HG03575 (cell line): ENCODE measurements at regions not wholly inside any gene's neighbourhood (a gene's known extent, or its start where the extent isn't known, plus 50 kb on each side); places are given as distances from the start of the nearest gene placed in this dataset.

Experiments used
- ATAC-seq: cut with Tn5 transposase; IDR thresholded peaks from one replicate; pipeline ENCODE4 v1.9.1; 2021; ENCODE audit not compliant: unreplicated experiment, insufficient number of reproducible peaks, low FRiP score; ENCODE audit errors: extremely low read depth

DNA sequence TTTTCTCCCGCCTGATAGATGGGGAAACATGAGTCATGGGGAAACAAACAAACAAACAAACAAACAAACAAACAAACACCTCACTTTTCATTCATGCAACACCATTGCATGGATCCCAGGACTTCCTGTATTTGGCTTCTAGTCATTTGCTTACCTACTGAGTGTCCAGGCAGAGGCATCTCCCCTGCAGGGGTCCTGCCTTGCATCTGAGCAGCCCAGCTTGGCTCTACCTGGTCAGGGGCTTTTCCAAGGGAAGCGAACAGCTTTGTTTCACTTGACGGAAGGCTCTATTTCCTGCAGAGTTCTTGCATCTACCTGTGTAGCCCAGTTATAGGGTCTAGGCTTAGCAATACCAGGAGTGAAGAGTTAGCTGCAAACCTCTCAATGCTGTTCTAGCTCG lies 374.2 kb downstream of the GATA3 start:
- no peak for ATAC-seq

DNA sequence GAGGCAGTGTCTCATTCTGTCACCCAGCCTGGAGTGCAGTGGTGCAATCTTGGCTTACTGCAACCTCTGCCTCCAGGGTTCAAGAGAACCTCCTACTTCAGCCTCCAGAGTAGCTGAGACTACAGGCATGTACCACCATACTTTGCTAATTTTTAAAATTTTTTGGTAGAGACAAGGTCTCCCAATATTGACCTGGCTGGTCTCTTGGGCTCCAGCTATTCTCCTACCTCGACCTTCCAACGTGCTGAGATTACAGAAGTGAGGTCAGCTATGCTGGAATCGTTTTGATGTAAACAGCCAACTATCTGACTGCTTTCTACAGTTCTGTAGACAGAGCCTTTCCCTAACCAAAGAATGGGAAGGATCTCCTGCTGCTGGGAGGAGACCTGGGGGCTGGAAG lies 375.8 kb downstream of the GATA3 start:
- no peak for ATAC-seq

DNA sequence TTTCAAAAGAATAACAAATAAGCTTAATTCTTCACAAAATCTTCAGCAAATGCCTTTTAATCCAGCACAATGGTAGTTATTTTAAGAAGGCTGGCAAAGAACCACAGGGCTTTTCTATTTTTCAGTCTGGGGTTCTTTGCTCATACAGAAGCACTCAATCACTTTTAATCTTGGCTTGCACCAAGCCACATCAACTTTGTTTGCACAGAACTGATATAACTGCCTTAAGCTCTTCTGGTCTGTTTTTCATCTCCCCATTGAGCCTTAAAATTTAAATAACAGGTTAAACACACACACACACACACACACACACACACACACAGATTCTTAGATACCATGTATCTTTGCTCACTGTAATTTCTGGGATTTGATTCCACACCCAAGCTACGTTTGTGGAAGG lies 377.0 kb downstream of the GATA3 start:
- no peak for ATAC-seq

DNA sequence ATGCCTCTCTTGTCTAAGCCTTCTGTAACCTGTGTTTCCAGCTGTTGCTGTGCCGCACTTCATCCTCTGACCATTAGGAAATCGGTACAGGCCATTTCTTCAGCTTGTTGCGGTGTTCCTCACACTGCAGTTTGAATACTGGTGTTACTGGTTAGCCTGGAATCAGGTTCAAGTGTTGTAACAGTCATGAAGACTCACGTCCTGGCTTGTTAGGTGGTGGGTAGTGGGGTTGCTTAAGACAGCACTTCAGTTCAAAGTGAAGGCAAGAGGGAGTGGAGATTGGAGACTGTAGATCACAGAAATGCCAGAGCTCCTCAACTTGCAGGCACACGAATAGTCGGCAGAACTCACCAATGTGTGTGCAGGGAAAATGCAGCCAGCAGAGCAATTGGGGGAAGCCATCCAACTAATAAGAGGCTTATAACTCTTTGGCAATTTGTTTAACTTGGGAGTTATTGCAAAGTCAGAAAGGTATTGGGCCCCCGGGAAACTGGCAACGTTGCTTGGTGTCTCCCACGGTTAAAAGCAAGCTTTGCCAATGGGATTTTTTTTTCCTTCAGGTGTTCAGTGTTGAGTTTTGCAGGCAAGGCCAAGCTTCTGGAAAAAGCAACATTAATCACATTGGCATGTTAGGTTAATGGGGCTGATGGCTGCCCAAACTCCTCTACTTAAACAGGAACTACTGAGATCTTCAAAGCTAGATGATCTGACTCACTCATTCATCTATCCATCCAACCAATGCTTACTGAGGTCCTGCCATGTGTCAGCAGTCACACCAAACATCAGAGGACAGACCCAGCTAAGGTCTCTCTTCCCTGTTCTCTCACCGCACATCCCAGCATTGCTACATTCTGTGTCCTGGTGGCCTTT lies 380.9 kb downstream of the GATA3 start:
- no peak for ATAC-seq

DNA sequence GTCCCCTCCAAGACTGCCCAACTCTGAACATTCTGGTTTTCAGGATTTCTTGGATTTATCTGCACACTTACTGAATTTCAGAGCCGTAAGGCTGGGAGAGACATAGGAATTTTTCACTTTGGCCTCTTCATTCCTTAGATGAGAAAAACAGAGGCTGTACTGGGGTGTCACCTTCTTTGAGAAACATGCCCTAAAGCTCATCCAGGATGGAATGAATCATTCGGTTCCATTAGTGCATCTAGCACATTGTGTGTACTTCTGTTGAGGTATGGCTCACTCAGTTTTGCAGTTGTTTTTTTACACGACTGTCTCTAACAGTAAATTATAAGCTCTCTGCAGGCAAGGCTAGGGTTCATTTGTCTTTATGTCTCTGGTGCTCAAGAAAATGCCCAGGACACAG lies 383.4 kb downstream of the GATA3 start:
- ATAC-seq = no peak

DNA sequence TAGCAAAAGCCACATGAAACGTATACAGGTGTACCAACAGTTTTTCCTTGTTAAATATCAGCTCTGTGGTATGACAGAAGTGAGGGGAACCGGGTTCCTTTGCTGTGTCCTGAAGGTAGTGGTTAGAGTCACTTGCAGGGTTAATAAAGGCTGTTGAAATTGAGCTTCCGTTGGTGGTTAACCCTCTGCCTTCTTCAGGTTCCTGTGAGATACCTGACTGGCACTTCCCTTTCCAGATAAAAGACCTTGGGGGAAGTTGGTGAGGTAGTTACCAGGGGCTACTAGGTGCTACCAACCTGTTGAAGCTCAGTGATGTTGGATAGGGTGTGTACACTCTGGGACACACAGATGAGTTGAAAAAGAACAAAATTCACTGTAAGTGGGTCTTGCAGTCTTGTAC lies 384.1 kb downstream of the GATA3 start:
- ATAC-seq = no peak

DNA sequence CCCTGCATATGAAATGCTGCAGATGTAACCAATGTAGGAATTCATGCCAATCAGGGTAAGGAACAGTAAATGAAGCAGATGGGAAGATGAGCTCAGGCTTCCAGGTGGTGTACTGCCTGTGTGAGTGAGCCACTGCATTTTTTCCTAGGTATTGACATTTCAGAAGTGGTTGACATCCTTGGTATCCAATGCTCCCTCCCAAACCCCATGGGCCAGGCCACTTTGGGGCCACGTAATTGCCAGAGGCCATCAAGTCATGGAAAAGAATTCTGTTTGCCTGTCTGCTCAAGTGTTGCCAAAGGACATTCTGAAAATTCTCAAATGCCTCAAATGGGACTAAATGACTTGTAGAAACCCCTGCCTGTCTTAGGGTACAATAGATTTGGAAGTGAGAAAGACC lies 384.6 kb downstream of the GATA3 start:
- no peak for ATAC-seq

DNA sequence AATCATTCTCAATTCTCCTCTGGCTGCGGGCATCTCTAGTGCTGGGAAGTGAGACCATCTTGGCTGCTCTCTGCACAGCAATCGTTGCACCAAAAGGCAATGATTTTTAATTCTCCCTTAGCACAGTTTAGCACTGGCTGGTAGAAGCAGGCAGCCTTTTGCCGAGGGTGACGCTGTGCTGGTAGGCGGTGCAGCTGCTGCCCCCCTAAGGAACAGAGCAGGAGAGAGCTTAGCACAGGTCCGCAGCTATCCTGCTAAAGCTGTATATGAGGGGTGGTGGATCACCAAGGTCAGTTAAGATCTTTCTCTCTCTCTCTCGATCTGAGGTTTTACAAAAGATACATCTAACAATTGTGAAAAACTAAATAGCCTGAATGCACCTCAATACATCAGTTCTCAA lies 390.1 kb downstream of the GATA3 start:
- ATAC-seq = no peak

DNA sequence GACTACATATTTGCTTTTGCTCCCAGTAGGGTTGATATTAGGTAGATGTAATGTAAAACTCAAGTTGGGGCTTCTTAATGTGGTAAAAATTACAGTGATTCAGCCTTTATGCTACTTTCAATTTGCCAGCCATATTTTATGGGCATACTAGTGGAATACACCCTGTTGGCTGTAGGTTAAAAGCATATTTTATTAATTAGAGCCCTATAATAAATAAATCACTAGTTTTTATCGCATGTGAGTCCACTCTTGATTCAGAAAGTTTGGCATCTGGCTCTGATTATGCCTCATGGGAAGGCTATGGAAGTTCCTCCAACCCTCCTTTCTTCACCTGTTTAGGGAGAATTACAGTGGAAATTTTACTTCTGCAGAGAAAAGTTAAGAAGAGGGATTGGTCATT lies 390.9 kb downstream of the GATA3 start:
- ATAC-seq = no peak

DNA sequence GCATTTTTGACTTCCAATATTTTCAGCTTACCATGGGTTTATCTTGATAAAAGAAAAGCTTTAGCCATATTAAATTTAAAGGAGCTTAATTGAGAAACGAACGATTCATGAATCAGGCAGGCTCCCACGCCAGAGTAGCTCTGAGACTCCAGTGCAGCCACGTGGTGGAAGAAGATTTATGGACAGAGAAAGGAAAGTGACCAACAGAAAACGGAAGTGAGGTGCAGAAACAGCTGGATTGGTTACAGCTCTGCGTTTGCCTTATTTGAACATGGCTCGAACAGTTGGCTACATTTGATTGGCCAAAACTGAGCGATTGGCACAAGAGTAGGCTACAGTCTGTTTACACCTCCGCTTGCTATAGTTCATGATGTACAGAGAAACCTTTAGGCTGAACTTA lies 395.4 kb downstream of the GATA3 start:
- ATAC-seq = no peak

DNA sequence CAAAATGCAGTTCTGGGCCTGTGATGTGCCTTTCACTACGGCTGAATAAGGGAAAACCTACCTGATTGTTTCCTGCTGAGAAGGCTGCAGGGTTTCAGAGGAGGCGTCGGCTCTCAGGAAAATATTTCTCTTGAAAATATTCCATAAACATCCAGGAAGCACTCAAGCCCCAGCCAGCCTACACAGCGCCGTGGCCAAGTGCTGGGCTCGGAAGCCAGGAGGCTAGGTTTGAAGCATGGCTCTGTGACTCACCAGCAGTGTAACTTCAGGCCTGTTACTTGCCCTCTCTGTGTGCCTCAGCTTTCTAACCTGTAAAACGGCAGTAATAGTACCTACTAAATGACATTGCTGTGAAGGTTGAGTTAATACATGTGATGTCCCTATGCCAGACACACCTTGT lies 399.1 kb downstream of the GATA3 start:
- ATAC-seq = no peak

DNA sequence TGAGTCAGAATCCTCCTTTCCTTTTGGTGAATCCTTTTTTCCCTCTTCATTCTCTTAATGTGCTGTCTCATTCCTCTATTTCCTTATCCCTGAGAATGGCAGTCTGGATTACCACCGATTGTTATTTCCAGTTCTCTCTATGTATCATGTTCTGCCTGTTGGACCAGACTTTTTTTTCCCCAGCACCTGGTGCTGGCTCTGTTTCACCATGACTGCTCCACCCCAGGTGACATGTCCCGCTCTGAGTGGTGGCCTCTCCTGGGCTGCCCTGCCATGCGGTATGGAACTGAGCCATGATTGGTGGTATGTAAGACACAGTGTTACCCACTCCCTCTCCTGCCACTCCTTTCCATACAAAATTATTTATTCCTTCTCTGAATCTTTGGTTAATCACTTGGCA lies 399.9 kb downstream of the GATA3 start:
- ATAC-seq = no peak

DNA sequence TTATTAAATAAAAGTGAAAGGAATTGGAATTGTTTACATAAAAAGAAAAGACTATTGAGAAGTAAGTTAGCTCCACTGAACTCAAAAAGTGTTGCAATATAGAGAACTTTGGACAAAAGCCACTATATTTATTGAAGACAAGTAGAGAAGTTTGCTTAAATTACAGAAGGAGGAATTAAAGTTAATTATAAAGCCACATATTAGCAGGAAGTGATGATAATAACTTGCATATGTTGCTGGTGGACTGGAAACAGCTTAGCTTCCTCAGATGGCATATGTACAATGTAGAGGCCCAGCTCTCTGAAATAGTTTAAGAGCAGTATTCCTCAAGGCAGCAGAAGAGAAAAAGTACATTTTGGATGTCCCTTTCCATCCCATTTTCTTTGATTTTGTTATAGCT lies 400.7 kb downstream of the GATA3 start:
- ATAC-seq = no peak

DNA sequence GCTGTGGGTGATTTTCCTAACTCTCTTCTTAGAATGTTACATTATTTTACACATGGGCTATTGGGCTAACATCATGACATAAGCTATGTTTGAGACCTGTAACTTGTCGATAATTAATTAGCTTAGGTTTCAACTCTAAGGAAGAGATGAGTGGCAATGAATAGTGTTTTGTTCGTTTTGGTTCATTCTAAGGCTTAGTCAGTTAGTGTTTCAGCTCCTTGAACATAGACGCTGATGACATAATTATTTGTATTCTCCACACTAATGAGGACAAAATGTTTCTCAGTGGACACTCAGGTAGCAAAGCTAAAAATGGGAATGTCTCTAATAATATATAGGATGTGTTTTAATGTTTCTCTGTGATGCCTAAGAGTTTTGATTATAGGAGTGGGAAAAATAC lies 401.9 kb downstream of the GATA3 start:
- ATAC-seq = no peak

DNA sequence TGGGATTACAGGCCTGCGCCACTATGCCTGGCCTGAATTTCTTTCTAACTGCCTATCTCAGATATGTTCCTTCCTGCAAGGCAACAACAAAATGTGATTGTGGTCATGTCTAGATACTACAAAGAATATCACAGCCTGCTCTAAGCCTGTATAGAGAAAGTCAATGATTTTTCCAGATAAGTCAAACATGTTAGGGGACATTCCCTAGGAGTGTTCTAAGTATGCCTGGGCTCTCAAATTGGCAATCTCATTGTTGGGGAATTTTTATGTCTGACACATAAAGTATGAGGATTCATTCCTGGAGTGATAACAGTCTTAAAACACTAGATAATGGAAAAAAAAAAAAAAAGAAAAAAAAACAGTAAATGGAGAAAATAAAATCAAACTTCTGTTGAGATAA lies 406.1 kb downstream of the GATA3 start:
- no peak for ATAC-seq

DNA sequence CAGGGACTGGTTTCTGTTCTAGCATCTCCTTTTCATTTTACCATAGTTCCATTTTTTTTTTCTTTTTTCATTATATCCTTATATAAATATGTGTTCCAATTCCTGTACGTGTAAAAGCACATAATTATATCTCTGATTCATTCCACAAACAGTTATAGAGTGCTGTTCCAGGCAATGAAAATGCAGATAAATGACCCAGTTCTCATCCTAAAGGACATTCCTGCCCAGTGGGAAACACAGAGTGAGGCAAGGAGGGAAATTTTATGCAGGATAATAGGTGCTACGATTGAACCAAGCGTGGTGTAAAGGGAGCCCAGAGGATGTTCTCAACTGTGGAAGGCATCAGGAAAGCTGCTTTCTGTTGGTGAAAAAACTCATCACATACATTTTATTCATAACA lies 408.1 kb downstream of the GATA3 start:
- ATAC-seq = no peak

DNA sequence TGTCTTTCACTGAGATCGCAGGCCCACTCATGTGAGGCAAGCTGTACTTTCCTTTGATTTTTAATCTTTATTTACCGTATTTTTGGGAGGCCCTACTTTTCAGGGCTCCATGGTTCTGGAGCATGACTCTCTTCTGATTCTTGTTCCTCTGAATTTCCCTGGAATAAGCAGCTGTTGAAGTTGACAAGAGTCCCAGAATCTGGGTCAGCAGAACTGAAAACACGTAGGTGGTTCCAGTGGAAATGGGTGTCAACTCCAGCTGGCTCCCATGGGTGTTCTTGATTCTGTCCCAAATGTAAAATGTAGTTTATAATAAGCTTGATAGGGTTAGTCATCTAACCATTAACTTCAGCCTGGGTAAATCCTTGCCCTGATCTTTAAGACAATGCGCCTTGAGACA lies 409.4 kb downstream of the GATA3 start:
- ATAC-seq = no peak

DNA sequence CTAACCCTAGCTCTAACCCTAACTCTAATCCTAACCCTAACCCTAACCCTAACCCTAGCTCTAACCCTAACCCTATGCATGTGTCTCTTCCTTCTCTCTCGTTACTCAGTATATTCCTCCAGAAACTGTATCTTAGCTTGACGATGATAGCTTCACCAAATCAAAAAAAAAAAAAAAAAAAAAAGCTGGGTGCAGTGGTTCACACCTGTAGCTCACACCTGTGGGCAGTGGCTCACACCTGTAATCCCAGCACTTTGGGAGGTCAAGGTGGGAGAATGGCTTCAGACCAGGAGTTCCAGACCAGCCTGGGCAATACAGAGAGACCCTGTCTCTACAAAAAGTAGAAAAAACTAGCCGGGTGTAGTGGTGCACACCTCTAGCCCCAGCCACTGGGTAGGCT lies 414.0 kb downstream of the GATA3 start:
- no peak for ATAC-seq

DNA sequence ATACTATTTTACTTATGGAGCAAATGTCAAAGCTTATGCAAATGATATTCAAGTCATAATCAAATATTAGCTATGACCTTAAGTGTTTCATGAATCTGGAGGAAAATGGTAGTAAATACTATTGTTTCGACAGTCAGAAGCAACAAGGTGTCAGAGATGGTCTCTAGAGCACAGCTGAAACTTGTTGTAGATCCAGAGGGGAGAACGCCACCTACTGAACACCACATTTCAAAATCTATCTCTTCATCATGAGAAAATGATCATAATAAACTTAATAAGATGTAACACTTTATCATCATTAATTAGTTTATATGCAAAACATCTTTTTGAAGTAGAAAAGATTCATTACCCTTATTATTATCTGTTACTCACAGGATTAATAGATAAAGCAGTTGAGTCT lies 418.7 kb downstream of the GATA3 start:
- ATAC-seq = no peak

DNA sequence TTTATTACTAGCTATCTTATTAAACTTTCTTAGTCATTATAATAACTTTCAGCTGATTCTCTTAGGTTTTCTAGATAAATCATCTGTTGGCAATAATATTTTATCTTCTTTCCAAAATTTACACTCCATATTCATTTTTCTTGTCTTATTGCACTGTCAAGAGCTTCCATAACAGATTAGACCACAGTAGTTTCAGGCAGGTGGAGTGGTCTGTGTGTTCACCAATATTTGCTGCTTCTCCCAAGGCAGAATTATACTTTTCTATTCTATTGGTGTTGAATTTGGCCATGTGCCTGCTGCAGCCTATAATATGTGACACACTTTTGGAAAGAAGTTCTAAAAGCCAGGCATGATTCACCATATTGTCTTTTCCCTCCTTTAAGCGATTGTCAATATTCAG lies 422.8 kb downstream of the GATA3 start:
- ATAC-seq = no peak
